D721Med (cell line): ENCODE measurements at regions not wholly inside any gene's neighbourhood (a gene's known extent, or its start where the extent isn't known, plus 50 kb on each side); places are given as distances from the start of the nearest gene placed in this dataset.

Source experiments
- DNase-seq: peaks from one replicate; pipeline ENCODE4 v3.0.0; 2011; ENCODE audit warnings: low spot score; ENCODE audit not compliant: insufficient read length
- FAIRE-seq: peaks from 2 replicates; lab custom pipeline; 2011; peaks lifted over from hg19 to GRCh38; lab: Jason Lieb, UNC
- CTCF ChIP-seq: IDR thresholded peaks from 2 replicates; pipeline ENCODE4 v1.5.1; 2012; ENCODE audit warnings: mild to moderate bottlenecking, control low read depth; ENCODE audit not compliant: insufficient read depth; ENCODE audit errors: missing control alignments

- no peak for DNase-seq
- no peak for TF ChIP-seq CTCF
- no peak for FAIRE-seq
Measured at GRCh38 chr2:49834433-49834832, 680.1 kb upstream of the FSHR start.

- FAIRE-seq (no peak), DNase-seq (no peak)
Measured at GRCh38 chr2:49832555-49832954, 678.2 kb upstream of the FSHR start.

GRCh38 chr2:49831698-49832367, 677.5 kb upstream of the FSHR start:
- no peak for FAIRE-seq
- no peak for TF ChIP-seq CTCF

More at GRCh38 chr2:49832555-49832954, 678.2 kb upstream of the FSHR start:
- TF ChIP-seq CTCF = no peak

GRCh38 chr2:49830846-49831245, 676.5 kb upstream of the FSHR start:
- no peak for TF ChIP-seq CTCF
- FAIRE-seq (no peak), DNase-seq (no peak)

More at GRCh38 chr2:49831698-49832367, 677.5 kb upstream of the FSHR start:
- DNase-seq = no peak

GRCh38 chr2:49827366-49827765, 673.1 kb upstream of the FSHR start:
- no peak for DNase-seq
- no peak for FAIRE-seq
- no peak for TF ChIP-seq CTCF

GRCh38 chr2:49813208-49813607, 658.9 kb upstream of the FSHR start:
- no peak for TF ChIP-seq CTCF
- FAIRE-seq (no peak), DNase-seq (no peak)

- no peak for TF ChIP-seq CTCF
- DNase-seq = no peak
- no peak for FAIRE-seq
Measured at GRCh38 chr2:49812730-49813129, 658.4 kb upstream of the FSHR start.
